IMR-90 (cell line): ENCODE measurements at regions not wholly inside any gene's neighbourhood (a gene's known extent, or its start where the extent isn't known, plus 50 kb on each side); places are given as distances from the start of the nearest gene placed in this dataset.

ENCODE experiments used
- ATAC-seq: fragments of 200-7000 bp; cut with Tn5 transposase; 2 replicates; pipeline ENCODE4 v1.9.1; 2020; ENCODE audit warnings: low read depth, mild to moderate bottlenecking, moderate library complexity
- BruUV-seq: library from RNA; stranded (reverse); fragments of 400-500 nt; replicated peaks from 2 replicates; lab custom pipeline; 2021; lab: Mats Ljungman, UMichigan
- CTCF ChIA-PET: fragments of 300-600 bp; formaldehyde crosslinking; extraction: SDS; loops from one replicate; lab custom pipeline; 2021; ENCODE audit warnings: antibody characterized with exemption; lab: Yijun Ruan, JAX
- POLR2A ChIA-PET: fragments of 300-600 bp; sonication (Branson Sonifier 250); formaldehyde crosslinking; loops from one replicate; lab custom pipeline; 2022; ENCODE audit warnings: antibody characterized with exemption; ENCODE audit not compliant: unreplicated experiment; lab: Charles Lee
- DNase-seq: peaks from one replicate; pipeline ENCODE4 v3.0.0; 2013
- H2AFZ ChIP-seq: replicated peaks from 2 replicates; pipeline ENCODE3; 2013; ENCODE audit warnings: low read length, mild to moderate bottlenecking; ENCODE audit not compliant: poor library complexity
- H2AK5ac ChIP-seq: 2 replicates; pipeline ENCODE4 v1.6.1; 2013; ENCODE audit warnings: low read depth, low read length, inconsistent platforms
- H2AK9ac ChIP-seq: replicated peaks from 2 replicates; pipeline ENCODE3; 2013; ENCODE audit warnings: mild to moderate bottlenecking, low read depth, low read length, moderate library complexity; ENCODE audit not compliant: poor library complexity
- H2BK120ac ChIP-seq: 2 replicates; pipeline ENCODE4 v1.6.1; 2013; ENCODE audit warnings: low read depth, low read length, inconsistent platforms
- H2BK15ac ChIP-seq: 3 replicates; pipeline ENCODE4 v1.6.1; 2013; ENCODE audit warnings: low read depth, low read length, inconsistent platforms
- H2BK20ac ChIP-seq: 2 replicates; pipeline ENCODE4 v1.6.1; 2013; ENCODE audit warnings: low read depth, mild to moderate bottlenecking, inconsistent platforms, low read length, moderate library complexity
- H2BK5ac ChIP-seq: 2 replicates; pipeline ENCODE4 v1.6.1; 2013; ENCODE audit warnings: mild to moderate bottlenecking, low read depth, low read length, inconsistent platforms; ENCODE audit not compliant: poor library complexity, severe bottlenecking
- H3K14ac ChIP-seq: replicated peaks from 2 replicates; pipeline ENCODE4 v1.6.1; 2013; ENCODE audit warnings: low read depth, low read length, inconsistent platforms
- H3K18ac ChIP-seq: 2 replicates; pipeline ENCODE4 v1.6.1; 2013; ENCODE audit warnings: low read depth, low read length, control low read depth
- H3K23ac ChIP-seq: 2 replicates; pipeline ENCODE4 v1.6.1; 2013; ENCODE audit warnings: low read depth, low read length, inconsistent platforms
- H3K27ac ChIP-seq: 2 replicates; pipeline ENCODE4 v1.5.1; 2013; ENCODE audit warnings: mild to moderate bottlenecking, control low read depth, low read length; ENCODE audit not compliant: insufficient read depth
- H3K27me3 ChIP-seq: 2 replicates; pipeline ENCODE4 v1.6.1; 2013; ENCODE audit warnings: low read length; ENCODE audit not compliant: control insufficient read depth, insufficient read depth
- H3K36me3 ChIP-seq: 2 replicates; pipeline ENCODE4 v1.6.1; 2013; ENCODE audit warnings: low read length, mixed read lengths; ENCODE audit not compliant: control insufficient read depth, insufficient read depth
- H3K4ac ChIP-seq: 2 replicates; pipeline ENCODE4 v1.6.1; 2013; ENCODE audit warnings: low read depth, low read length, inconsistent platforms
- H3K4me1 ChIP-seq: 2 replicates; pipeline ENCODE4 v1.6.1; 2013; ENCODE audit warnings: low read length, mixed read lengths; ENCODE audit not compliant: control insufficient read depth, insufficient read depth
- H3K4me2 ChIP-seq: 2 replicates; pipeline ENCODE4 v1.6.1; 2013; ENCODE audit warnings: low read depth, mild to moderate bottlenecking, control low read depth, low read length, moderate library complexity
- H3K4me3 ChIP-seq: 2 replicates; pipeline ENCODE4 v1.5.1; 2013; ENCODE audit warnings: low read depth, mild to moderate bottlenecking, control low read depth, low read length, moderate library complexity; ENCODE audit not compliant: insufficient read depth
- H3K56ac ChIP-seq: 2 replicates; pipeline ENCODE4 v1.6.1; 2013; ENCODE audit warnings: low read length, inconsistent platforms; ENCODE audit not compliant: insufficient read depth; ENCODE audit errors: extremely low read depth
- H3K79me1 ChIP-seq, 2 experiments: 2 replicates each; pipeline ENCODE4 v1.6.1; 2013; ENCODE audit warnings: low read length in 2 of 2, inconsistent platforms in 1 of 2, low read depth in 1 of 2
- H3K9ac ChIP-seq: 2 replicates; pipeline ENCODE4 v1.6.1; 2013; ENCODE audit warnings: low read depth, low read length, control low read depth
- H3K9me1 ChIP-seq: 2 replicates; pipeline ENCODE4 v1.6.1; 2013; ENCODE audit warnings: low read length, inconsistent platforms; ENCODE audit not compliant: insufficient read depth
- H3K9me3 ChIP-seq: 2 replicates; pipeline ENCODE4 v1.6.1; 2013; ENCODE audit warnings: low read length; ENCODE audit not compliant: control insufficient read depth, insufficient read depth
- H4K20me1 ChIP-seq: 2 replicates; pipeline ENCODE4 v1.6.1; 2013; ENCODE audit warnings: low read length, inconsistent platforms; ENCODE audit not compliant: insufficient read depth
- H4K5ac ChIP-seq: 2 replicates; pipeline ENCODE4 v1.6.1; 2013; ENCODE audit warnings: mild to moderate bottlenecking, low read depth, low read length, control low read depth
- H4K8ac ChIP-seq, 2 experiments: 2 replicates each; pipeline ENCODE4 v1.6.1; 2013; ENCODE audit warnings: low read depth in 2 of 2, low read length in 2 of 2, control low read depth in 1 of 2, inconsistent platforms in 1 of 2
- H4K91ac ChIP-seq: 2 replicates; pipeline ENCODE4 v1.6.1; 2013; ENCODE audit warnings: low read depth, low read length, inconsistent platforms; ENCODE audit not compliant: insufficient read depth
- MAFK ChIP-seq: IDR thresholded peaks from 2 replicates; pipeline ENCODE4 v1.6.1; 2012; ENCODE audit warnings: low read depth, low read length, improper control_type of control experiment
- MAZ ChIP-seq: IDR thresholded peaks from 2 replicates; pipeline ENCODE4 v1.6.1; 2012; ENCODE audit warnings: low read depth, mild to moderate bottlenecking, low read length, improper control_type of control experiment, moderate library complexity, borderline replicate concordance
- MXI1 ChIP-seq: IDR thresholded peaks from 2 replicates; pipeline ENCODE4 v1.6.1; 2012; ENCODE audit warnings: low read depth, mild to moderate bottlenecking, low read length, moderate library complexity, borderline replicate concordance
- RAD21 ChIP-seq: IDR thresholded peaks from 2 replicates; pipeline ENCODE4 v1.6.1; 2012; ENCODE audit warnings: low read length, improper control_type of control experiment
- RCOR1 ChIP-seq: IDR thresholded peaks from 2 replicates; pipeline ENCODE4 v1.6.1; 2012; ENCODE audit warnings: mild to moderate bottlenecking, low read length, improper control_type of control experiment; ENCODE audit not compliant: insufficient replicate concordance
- SMC3 ChIP-seq: fragments of 150-350 bp; IDR thresholded peaks from 2 replicates; pipeline ENCODE4 v1.6.1; 2016; ENCODE audit warnings: low read depth, mild to moderate bottlenecking, antibody characterized with exemption, low read length, moderate library complexity
- WGBS, 2 experiments: methylation state at CpG; one replicate each; pipeline versions ENCODE4 v1.1.5 to v1.1.7; 2013; ENCODE audit warnings: missing lambda C conversion rate in 2 of 2; ENCODE audit not compliant: insufficient read length in 1 of 2; ENCODE audit errors: extremely low coverage in 2 of 2; 5-methylcytosine and 5-hydroxymethylcytosine counted together
- dilution Hi-C: fragments of 300-500 bp; cut with HindIII; formaldehyde crosslinking; loops from one replicate; pipeline ENCODE4 v1.14.3; 2018; ENCODE audit warnings: low sequenced_read_pairs; ENCODE audit not compliant: unreplicated experiment
- in situ Hi-C: fragments of 300-500 bp; cut with MboI; formaldehyde crosslinking; loops from 3 replicates; pipeline ENCODE4 v1.14.3; 2019; ENCODE audit warnings: low sequenced_read_pairs, inconsistent platforms, mixed read lengths
- intact Hi-C: fragments of 100-400 bp; cut with micrococcal nuclease; formaldehyde crosslinking; loops from 2 replicates; pipeline ENCODE4 v1.10.0; 2022

GRCh38 chr21:22076471-22076870 is 1078.3 kb downstream of the NCAM2 start:
- Histone ChIP-seq H3K4me2 (no peak overlapping the region), H2BK120ac (no peak overlapping the region), H2BK5ac (no peak overlapping the region), H3K4ac (no peak overlapping the region), H4K91ac (no peak overlapping the region), H2BK15ac (no peak overlapping the region), H3K18ac (no peak overlapping the region), H3K4me3 (no peak overlapping the region), H2AFZ (no peak overlapping the region), H3K36me3 (no peaks in the 10 kb centered on the region), H2AK5ac (no peak overlapping the region), H3K9me3 (peaks cover 8% of the 10 kb centered on the region), H3K9me1 (no peaks in the 10 kb centered on the region), H3K27ac (no peak overlapping the region), H3K9ac (no peak overlapping the region), H2AK9ac (no peak overlapping the region), H4K8ac (no peak overlapping the region), H3K79me1 (no peaks in the 10 kb centered on the region), H3K27me3 (no peaks in the 10 kb centered on the region), H4K20me1 (no peaks in the 10 kb centered on the region), H3K23ac (no peak overlapping the region), H2BK20ac (no peak overlapping the region), H3K14ac (no peak overlapping the region), H3K4me1 (no peaks in the 10 kb centered on the region), H3K56ac (no peak overlapping the region), H4K5ac (no peak overlapping the region)
- ChIA-PET CTCF (no interaction called here), POLR2A (no interaction called here)
- no TSS peak for BruUV-seq
- no peak for ATAC-seq
- intact Hi-C loops = no loop called here
- TF ChIP-seq SMC3 (no peak), RCOR1 (no peak), MAFK (no peak), MAZ (no peak), RAD21 (no peak), MXI1 (no peak)
- dilution Hi-C loops = no loop called here
- no peak for DNase-seq
- in situ Hi-C loops = no loop called here
- no CpG with 5 or more reads among the region's 4 CpGs for WGBS, 2 experiments
